GM21723 (cell line): ENCODE measurements at regions not wholly inside any gene's neighbourhood (a gene's known extent, or its start where the extent isn't known, plus 50 kb on each side); places are given as distances from the start of the nearest gene placed in this dataset.
"Not testable (repeated sequence)": the region's sequence is repeated elsewhere in the genome, so short reads cannot be mapped to it uniquely, and the experiment has no call there.

Source experiments
- ATAC-seq: cut with Tn5 transposase; IDR thresholded peaks from one replicate; pipeline ENCODE4 v1.9.1; 2021; ENCODE audit warnings: mild to moderate bottlenecking, moderate library complexity; ENCODE audit not compliant: unreplicated experiment

DNA sequence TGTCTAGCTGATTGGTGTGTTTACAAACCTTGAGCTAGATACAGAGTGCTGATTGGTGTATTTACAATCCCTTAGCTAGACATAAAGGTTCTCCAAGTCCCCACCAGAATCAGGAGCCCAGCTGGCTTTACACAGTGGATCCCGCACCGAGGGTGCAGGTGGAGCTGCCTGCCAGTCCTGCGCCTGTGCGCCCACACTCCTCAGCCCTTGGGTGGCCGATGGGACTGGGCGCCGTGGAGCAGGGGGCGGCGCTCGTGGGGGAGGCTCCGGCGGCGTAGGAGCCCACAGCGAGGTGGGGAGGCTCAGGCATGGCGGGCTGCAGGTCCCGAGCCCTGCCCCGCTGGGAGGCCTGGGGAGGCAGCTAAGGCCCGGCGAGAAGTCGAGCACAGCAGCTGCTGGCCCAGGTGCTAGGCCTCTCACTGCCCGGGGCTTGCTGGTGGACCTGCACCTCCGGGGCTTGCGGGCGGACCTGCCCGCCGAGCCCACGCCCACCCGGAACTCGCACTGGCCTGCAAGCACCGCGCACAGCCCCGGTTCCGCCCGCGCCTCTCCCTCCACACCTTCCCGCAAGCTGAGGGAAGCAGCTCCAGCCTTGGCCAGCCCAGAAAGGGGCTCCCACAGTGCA, 51.0 kb upstream of the CDYL start:
- ATAC-seq: not testable (repeated sequence)

DNA sequence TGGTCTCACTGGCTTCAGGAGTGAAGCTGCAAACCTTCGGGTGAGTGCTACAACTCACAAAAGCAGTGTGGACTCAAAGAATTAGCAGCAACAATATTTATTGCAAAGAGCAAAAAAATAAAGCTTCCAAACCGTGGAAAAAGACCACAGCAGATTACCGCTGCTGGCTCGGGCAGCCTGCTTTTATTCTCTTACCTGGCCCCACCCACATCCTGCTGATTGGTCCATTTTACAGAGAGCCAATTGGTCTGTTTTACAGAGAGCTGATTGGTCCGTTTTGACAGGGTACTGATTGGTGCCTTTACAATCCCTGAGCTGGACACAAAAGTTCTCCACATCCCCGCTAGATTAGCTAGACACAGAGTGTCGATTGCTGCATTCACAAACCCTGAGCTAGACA, 51.5 kb upstream of the CDYL start:
- not testable (repeated sequence) for ATAC-seq

DNA sequence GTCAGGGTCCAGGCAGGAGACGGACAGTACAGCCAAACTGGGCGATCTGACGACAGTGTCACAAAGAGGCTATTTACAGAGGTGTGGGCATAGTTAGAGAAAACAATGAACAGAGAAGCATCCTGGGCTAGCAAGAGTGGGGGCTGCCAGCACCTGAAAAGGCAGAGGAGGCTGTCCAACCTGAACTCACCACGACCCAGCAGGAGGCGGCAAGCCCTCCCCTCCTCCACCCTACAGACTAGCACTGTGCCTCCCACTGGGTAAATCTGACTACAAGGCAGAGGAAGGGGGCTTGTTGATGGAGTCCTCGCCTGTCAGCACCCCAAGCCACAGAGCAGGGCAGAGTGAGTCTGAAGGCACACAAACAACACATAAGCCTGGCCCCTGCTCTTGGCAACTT, 52.8 kb upstream of the CDYL start:
- ATAC-seq: no peak

DNA sequence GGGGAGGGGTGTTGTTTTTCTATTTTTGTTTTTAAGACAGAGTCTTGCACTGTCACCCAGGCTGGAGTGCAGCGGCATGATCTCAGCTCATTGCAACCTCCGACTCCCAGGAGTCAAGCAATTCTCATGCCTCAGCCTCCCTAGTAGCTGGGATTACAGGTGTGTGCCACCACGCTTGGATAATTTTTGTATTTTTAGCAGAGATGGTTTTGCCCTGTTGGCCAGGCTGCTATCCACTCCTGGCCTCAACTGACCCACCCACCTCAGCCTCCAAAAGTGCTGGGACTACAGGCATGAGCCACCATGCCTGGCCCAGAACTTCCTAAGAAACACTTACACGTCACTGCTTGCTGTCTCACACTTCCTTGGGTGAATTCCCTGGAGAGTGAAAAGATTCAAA, 54.8 kb upstream of the CDYL start:
- not testable (repeated sequence) for ATAC-seq

DNA sequence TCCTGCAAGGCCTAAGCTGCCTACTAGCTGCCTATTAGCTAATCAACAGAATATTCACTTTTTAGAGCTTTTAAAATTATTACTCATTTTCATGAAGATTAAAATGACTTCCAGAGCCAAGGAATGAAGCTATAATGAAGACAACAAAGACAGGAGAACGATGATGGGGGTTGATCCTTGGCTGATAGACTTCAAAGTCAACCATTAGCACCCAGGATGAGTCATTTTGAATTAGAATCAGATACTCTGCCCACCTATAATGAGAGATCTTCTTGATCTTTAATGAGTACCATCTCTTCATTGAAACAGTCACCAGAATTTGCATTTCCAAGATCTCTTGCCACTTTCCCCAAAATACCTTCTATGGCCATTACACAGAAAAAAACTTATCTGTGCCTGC, 56.7 kb upstream of the CDYL start:
- no peak for ATAC-seq

DNA sequence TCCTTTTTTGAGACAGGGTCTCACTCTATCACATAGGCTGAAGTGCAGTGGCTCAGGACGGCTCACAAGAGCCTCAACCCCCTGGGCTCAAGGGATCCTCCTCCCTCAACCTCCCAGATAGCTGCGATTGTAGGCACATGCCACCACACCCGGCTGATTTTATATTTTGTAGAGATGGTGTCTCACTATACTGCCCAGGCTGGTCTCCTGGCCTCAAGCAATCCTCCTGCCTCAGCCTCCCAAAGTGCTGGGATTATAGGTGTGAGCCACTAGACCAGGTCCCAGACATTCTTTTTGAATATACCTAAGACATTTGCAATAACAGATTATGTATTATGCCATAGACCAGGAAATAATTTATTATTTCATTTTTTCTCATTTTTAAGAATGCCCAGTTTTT, 58.3 kb upstream of the CDYL start:
- no peak for ATAC-seq

DNA sequence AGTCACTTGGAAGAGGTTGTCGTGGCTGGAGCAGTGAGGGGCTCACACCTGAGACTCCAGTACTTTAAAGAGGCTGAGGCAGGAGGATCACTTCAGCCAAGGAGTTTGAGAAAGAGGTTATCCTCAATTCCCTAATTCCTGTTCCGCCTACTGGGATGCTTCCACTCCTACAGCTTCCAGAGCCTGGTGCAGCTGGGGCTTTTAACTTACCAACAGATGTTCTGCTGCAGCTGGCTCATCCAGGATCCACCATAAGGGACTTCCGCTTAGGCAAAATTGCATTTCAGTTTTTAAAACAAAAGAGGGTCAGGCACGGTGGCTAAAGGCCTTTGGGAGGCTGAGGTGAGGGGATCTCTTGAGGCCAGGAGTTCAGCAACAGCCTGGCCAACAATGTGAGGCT, 59.1 kb upstream of the CDYL start:
- ATAC-seq: no peak

DNA sequence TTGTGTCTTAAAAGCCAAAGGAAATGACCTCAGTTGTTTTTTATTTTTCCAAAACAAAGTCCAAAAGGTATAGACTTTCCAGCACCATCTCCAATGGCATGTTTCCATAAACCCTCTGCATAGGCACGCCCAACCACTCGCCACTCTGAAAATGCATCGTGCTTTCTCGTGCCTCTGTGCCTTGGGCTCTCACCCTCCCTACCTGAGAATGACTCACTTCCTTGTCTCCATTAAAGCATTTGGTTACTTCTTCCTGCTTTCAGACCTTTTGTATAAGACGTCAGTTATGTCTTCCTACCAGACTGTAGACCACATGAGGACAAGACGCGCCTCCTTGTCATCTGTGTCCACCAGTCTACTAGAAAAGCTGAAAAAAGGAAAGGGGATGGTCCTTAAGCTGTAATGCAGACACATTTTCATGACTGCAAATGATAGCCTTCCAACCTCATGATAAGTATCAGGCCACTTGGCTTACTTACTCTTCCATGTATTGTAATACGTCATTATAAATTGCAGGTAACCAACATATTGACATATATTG, 61.2 kb upstream of the CDYL start:
- ATAC-seq: no peak

DNA sequence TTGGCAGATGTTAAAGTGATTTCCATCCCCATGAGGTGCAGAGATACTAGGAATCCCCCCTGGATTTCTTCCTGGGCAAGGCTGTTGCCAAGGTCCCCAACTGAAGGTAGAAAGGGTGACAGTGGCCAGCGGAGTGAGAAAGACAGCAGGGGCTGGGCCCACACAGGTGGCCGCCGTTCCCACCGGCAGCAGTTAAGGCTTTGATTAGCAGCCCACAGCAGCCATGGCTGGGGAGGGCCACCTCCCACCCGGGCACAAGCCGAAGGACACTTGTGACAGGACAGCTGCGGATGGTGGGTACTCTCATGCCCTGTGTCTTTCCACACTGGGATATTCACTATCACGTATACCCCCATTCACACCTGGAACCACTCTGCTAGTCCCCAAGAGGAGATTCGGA, 63.9 kb upstream of the CDYL start:
- no peak for ATAC-seq

DNA sequence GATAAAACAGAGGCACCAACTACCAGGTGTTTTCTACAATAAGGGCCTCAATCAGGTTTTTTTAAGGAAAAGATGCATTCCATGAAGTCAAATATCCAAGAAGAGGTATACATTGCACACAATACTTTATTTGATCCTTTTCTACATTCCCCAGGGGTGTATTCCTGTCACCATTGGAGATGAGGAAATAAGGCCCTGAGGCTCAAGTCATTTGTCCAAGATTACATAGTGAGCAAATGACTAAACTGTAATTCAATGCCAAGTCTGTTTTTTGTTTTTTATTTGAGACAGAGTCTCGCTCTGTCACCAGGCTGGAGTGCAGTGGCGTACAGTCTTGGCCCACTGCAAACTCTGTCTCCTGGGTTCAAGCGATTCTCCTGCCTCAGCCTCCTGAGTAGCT, 69.2 kb upstream of the CDYL start:
- no peak for ATAC-seq

DNA sequence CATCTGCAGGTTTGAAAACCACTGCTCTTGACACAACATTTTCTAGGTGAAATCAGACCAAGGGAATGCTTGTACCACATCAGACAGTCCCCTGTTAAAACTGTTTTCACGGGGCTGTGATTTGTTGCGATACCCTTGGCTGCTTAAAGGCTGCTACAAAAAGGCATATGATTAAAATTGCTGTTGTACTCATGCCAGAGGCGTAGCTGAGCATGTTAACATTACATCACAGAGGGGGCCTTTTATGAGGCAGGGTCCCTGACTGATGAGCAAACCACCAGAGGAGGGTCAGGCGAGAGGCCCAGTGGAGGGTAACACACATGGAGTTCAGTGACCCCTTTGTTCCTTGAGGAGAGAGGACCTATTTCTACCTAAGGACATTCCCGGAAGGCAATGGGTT, 70.4 kb upstream of the CDYL start:
- ATAC-seq: no peak

DNA sequence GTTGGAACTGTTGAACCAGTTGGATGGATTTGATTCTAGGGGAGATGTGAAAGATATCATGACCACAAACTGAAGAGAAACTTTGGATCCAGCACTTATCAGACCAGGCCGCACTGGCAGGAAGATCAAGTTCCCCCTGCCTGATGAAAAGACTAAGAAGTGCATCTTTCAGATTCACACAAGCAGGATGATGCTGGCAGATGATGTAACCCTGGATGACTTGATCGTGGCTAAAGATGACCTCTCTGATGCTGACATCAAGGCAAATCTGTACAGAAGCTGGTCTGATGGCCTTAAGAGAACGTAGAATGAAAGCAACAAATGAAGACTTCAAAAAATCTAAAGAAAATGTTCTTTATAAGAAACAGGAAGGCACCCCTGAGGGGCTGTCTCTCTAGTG, 72.8 kb upstream of the CDYL start:
- ATAC-seq: no peak

DNA sequence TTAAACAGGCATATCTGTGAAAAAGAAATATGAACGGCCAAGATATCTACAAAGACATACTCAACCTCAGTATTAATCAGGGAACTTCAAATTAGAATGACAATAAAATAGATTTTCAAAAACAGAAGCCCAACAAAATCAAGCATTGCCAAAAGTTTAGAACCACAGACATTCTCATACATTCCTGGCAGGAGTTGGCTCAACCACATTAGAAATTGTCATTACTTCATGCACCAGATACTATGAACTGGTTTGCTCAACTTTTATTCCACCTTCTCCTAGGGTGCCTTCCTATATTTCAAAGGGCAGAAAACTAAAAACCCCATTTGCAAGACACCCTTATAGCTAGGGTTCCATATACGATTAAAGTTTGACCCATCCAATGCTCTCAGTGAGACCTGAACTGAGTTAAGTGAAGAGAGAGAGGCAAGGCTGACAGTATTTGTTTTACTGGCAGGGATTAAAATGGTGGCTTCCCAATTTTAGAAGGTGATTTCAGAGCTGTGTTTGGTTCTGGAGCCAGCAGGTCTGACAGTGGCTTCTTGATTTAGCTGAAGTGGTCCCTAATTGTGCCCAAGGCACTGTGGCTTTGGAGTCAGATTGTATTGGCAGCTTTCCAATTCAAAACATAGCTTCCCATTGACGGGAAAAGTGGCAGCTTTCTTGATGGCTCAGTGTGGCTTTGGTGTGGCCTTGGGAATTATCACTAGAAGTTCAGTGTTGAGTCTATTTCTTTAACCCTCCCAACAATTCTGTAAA, 77.1 kb upstream of the CDYL start:
- ATAC-seq: no peak

DNA sequence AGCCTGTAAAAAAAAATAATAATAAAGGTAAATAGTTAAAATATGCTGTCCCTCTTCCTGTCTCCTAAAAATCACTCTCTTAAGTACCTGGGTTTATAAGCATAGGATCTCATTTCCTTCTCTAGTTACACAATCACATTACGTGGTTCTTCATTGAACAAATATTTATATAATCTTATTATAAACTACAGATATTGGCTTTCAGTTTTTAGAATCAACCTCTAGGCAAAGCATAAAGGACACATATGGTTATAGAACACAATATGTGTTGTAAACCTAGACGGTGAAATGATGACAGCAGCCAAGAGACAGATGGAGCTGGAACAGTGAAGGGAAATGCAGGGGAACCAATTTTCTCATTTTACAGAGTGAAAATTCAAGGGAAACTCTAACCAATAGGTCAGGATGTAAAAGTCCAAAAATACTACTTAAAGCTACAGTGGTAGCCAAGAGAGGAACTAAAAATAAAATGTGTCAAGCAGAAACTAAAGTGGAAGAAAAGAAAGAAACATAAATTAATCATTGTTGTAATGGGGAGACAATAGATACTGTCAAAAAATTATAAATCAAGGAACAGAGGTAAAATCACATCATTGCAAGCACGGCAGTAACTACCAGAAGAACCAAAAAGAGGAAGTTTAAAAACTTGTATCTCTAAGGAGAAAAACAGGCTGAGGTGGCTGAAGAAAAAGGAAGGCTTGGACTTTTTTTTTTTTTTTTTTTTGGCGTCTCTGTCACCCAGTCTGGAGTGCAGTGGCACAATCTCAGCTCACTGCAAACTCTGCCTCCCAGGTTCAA, 82.8 kb upstream of the CDYL start:
- ATAC-seq: no peak

DNA sequence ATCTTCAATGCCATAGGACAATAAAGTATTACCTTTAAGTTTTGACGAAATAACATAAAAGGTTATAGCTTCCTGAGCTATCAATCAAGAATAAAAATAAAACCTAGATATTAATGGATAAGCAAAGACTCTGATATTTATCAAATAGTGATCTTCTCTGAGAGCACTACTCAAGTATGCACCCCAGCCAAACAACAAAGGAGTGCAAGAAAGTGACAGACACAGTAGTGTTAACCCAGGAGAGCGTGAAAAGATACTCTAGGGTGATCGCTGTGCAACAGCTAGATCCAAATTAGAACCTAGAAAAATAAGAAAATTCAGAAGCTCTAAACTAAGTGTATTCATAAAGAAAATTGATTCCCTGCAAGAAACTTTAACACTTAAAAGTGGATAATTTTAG, 83.5 kb upstream of the CDYL start:
- no peak for ATAC-seq

DNA sequence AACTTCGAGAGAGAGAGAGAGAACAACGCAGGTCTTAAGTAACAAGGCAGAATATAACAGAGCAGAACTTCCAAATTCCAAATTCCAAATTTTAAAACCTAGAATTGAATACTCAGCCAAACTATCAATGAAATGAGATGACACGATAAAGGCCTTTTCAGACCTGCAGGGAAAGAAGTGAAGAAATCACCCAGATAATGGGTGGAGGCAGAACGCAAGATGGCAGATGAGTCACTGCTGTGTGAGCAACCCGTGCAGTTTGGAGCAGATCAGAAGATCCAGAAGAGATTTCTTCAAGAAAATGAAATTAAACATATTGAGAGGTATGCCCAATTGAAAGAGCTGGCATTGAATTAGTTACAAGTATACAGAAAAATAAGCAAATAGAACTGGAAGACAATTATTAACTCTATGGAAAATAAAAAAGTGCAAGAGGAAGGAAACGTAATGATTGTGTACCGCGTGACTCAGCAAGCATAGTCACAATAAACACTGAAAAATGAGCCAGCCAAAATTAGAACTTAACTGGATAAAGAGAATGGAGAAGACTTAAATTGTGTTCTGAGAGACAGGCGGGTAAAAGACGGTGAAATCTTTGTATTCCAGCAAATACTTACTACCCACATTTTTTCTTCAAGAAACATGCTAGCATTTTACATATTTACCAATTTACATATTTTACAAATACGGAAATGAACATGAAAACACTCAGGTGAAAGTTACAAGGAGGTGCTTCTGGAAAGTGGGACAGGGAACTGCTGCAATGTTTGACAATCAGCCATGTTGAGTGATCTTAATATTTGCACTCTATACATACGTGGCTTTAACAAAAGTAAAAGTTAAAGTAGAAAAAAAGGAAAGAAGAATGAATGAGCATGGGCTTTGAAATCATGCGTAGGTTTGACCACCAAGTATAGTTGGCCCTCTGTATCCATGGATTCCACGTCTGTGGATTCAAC, 87.9 kb upstream of the CDYL start:
- no peak for ATAC-seq

DNA sequence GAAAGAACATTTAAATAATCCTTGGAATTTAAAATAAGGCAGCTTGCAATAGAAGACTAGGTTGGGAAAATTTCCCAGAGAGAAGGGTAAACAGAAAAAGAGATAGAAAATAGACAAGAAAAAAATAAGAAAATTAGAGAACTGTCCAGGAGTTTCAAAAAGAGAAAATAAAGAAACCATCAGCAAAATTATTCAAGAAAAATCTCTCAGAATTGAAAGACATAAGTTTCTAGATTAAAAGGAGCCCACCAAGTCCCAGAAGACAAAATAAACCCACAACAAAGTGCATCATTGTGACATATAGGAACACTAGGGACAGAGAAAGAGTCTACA, 88.6 kb upstream of the CDYL start:
- ATAC-seq: no peak

DNA sequence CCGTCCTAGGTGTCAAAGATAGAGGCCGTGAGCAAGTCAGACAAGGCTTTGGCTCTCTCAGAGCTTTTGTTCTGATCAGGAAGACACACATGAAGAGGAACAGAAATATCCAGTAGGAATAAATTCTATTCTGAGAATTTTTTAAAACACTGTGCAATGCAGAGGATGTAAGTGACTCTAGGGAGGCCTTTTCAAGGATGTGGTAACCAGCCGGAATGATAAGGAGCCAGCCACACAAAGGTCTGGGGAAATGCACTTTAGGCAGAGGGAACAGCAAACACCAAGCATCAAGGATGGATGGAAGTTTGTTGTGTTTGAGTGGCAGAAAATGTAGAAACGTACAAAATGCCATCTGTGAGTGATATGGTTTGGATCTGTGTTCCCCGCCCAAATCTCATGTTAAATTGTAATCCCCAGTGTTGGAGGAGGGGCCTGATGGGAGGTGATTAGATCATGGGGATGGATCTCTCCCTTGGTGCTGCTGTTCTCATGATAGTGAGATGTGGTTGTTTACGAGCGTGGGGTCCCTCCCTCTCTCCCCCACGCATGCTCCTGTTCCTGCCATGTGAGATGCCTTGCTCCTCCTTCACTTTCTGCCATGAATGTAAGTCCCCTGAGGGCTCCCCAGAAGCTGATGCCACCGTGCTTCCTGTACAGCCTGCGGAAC, 93.6 kb upstream of the CDYL start:
- no peak for ATAC-seq

DNA sequence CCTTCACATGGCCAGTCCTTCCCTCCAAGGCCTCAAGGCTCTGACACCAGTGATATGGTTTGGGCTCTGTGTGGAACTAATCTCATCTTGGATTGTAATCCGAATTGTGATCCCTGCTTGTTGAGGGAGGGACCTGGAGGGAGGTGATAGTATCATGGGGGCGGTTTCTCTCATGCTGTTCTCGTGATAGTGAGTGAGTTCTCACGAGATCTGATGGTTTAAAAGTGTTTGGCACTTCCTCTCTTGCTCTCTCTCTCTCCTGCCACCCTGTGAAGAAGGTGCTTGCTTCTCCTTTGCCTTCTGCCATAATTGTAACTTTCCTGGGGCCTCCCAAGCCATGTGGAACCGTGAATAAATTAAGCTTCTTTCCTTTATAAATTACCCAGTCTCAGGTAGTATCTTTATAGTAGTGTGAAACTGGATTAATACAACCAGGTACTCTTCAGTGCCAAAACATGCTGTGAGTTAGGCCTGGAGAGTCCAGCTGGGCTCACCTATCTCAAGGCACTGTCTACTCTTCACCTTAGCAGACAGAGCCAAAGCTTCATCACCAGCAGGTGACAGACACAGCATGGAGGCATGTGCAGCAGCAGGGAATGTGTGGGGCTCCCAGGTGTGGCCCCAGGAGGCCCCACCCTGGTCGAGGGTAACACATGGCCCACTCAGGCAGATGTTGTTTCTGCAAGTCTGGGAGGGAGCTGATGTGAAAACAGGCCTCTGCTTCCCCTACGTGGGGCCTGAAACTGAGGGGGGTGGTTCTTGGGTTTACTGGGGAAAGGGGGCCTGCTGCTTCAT, 97.5 kb upstream of the CDYL start:
- no peak for ATAC-seq

DNA sequence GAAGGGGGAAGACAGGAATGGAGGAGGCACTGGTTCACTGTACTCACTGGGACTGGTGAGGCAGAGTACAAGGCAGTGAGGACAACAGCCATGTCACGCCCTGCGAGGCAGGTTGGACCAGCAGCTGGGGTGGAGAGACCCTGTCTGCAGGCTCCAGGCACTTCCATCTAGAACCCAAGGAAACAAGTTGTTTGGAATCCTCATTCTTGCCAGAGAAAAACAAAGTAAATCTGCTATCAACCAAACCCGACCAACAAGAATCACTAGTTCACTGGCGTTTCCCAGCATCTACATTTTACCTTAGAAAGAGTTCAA, 98.5 kb upstream of the CDYL start:
- no peak for ATAC-seq
